Lung microvascular endothelial cell (primary cell): ENCODE measurements at regions not wholly inside any gene's neighbourhood (a gene's known extent, or its start where the extent isn't known, plus 50 kb on each side); places are given as distances from the start of the nearest gene placed in this dataset.

Source experiments
- DNase-seq, 2 donors: peaks; one replicate each; pipeline versions ENCODE4 v3.0.0 to v3.0.0-alpha.2; 2010; ENCODE audit warnings: low read depth in 2 of 2

GRCh38 chr14:101065696-101066694 lies 162.5 kb upstream of the RTL1 start:
- no peak for DNase-seq

DNA sequence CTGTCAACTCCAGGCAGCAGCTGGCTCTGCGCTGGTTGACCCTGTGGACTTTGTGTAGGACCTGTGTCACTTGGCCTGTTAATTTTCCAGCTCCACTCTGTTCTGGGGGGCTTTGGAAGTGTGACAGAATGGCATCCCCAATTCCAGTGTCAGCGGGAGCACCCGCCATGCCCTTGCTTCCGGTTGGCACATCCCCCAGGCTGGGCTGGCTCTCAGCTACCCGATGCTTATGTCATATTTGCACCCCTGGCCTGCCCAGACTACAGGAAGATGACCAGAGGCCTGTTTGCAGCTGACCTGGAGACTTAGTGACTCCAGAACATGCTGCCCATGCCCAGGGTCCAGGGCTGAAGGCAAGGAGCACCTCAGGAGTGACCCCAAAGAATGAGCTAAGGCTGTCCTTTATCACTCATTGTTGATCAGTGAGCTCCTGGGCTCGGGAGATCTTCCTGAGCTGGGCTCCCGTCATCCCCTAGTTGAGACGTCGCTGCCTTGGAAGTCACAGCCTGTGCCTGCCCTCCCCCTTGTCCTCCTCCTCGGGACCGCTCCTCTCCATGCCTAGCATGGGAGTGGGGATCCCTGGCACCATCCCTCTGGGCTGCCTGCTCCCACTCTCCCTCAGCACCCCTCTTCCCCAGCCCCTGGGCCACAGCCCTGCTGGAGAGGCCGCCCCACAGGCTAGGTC lies 163.4 kb upstream of the RTL1 start:
- DNase-seq: no peak

DNA sequence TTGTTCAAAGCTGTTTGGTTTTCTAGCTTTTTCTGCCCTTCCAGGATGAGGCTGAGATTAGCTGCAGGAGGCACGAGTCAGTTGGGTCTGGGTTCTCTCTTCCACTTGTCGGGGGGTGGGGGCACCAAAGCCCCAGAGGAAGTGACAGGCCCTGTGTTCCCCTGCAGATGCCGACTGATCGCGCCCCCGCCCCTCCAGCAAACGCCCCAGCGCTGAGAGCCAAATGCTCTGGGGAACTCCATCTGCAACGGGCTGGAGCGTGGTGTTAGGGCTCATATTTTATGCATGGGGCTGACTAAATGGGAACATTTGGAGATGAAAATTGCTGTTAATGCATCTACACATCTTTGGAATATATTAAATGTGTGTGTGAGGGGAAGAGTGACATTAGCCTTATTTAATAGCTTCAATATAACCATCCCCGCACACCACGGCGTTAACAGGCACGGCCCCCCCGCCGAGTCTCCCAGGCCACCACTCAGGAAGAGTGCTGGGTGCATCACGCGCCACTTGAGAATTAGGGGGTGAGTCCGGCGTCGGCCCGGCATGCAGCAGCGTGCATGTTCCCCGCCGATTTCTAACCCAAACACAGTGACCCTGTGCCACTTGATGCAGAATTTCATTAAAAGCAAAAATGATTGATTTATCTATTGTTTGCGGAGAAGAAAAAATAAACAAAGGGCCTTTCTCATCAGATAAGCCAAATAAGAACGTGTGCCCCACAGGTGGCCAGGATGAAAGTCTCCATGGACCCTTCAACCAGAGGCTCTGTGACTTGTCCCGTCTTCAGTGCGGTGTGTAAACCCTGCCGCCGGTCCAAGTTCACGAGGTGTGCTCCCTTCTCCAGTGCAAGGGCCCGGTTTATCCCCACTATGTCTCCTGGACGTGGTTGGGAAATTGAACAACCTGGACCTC lies 165.0 kb upstream of the RTL1 start:
- no peak for DNase-seq

DNA sequence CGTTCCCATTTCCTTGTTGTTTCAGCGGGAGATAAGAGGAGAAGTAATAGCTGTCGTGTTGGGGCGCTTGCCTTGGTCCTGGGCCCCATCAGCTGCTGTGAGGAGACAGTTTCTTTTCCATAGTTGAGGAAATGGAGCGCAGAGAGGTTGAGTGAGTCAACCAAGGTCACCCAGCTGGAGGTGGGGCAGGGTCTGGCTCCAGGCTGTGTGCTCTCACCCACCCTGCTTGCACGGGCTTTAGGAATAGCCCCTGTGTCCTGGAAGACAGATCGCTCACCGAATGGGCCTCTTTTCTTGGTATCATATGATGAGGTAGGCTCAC lies 165.7 kb upstream of the RTL1 start:
- peak in 1 of 2 donors; percentile 20 for DNase-seq

GRCh38 chr14:101069666-101070362 lies 166.3 kb upstream of the RTL1 start:
- DNase-seq: no peak

- no peak for DNase-seq
Observed at GRCh38 chr14:101070540-101071492, 167.3 kb upstream of the RTL1 start.

- no peak for DNase-seq
Observed at GRCh38 chr14:101071493-101071906, 168.0 kb upstream of the RTL1 start.

GRCh38 chr14:101072070-101072469 lies 168.5 kb upstream of the RTL1 start:
- no peak for DNase-seq

GRCh38 chr14:101072531-101072930 lies 169.0 kb upstream of the RTL1 start:
- no peak for DNase-seq

- peak; percentile 93 to 95 for DNase-seq
Observed at GRCh38 chr14:101072945-101073597, 169.5 kb upstream of the RTL1 start.

DNA sequence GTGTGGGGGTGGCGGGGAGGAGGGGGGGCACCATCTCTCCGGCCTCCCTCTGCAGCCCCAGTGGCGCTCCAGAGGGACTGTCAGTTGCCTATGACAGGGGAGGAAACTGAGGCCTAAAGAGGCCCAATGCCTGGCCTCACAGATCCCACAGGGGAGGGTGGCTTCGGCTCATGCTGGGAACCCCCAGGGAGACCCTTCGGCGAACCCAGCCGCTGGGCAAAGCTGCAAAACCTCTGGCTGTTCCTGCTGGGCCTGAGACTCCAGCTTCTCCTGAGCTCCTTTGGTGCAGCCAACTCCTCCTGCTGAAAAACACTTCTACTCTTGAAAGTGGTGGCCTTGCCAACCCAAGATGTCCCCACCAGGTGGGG lies 170.1 kb upstream of the RTL1 start:
- DNase-seq: no peak

DNA sequence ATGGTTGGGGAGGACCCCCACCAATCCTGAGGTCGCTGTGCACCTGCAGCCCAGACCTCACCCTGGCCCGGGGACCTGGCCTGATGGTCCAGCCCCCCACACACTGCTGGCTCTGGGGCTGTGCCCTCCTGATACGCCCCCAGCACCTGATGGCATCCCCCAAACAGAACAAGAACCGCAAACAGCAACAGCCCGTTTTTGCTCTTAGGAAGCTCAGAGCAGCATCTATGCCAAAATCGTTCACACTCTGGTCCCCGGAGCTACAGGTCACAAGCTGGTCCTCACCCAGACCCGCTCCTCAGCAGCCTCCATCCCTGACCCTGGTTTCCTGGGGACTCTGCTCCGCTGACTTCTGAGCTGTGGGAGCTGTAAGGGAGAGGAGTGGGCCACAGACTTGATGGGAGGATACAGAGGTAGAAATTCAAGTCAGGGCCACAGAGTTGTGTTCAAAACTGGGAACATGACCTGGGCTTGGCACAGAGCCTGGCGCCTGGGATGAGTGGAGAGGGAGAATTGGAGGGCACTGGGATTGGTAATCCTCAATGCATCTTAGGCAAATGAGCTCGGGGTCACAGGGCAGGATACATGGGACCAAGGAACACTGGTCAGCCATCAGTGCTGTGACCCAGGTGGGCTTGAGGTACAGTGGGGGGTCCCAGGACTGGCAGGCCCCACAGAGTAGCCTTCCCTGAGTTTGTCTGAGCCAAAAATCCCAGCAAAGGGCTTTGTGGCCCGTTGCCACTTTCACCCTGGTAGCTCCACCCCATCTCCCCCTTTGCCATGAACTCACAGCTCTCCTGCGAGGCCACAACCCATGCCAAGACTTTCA lies 170.9 kb upstream of the RTL1 start:
- DNase-seq: no peak

GRCh38 chr14:101075025-101075800 lies 171.7 kb upstream of the RTL1 start:
- no peak for DNase-seq

DNA sequence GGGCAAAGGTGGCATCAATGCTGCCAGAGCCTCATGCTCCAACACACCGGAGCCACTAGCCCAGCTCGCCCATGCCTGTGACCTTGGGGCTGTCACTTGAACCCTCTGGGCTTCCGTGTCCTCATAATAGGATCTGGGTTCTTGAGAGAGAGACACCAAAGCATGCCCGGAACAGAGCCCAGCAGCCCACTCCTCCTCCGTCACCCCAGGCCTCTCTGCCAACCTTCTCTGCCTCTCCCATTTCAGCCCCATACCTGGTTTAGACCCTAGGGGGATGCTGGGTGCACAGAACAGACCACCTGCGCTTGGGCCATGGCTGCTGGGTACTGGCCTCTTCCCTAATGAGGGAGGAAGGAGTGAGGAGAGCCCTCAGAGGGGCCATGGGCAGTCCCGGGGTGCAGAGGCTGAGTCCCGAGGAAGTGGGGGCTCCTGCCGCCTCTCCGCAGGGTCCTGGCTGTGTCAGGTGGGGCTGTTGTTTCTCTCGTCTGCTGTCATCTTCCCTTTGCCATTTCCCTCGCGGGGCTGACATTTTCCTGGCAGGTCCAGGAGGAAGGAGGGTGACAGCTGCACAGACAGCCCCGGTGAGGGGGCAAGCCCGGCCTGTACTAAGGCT lies 172.4 kb upstream of the RTL1 start:
- peak in 1 of 2 donors; percentile 11 for DNase-seq

DNA sequence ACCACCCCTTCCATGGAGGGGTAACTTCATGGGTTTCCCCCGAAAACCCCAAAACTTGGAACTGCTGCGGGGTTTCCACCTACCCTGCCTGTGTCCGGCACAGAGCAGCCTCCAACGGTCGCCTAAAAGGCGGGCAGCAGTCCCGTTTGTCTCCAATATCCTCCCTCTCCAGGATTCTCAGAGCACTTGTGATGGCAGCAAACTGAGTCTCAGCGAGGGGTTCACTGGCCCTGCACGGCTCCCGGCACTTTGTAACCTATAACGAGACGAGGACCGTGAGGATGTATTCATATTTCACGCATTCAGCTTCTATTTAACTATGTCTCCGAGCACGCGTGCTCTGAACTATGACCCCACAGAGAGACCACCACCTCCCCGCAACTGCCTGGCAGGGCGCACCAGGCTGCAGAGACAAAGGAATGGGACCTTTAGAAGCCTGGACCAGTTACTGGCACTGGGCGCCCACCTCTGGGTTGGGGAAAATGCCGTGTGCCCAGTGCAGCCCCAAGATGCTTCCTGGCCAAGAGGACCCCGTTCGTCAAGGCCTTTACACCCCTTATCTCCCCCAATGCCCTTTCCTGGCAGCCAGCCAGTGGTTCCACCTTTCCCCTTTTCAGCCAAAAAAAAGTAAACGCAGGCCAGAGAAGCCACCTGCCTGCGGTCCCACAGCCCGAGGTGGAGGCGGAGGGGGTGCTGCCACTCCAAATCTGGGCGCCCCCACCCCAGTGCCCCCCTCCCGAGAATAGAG lies 173.1 kb upstream of the RTL1 start:
- DNase-seq: no peak

GRCh38 chr14:101077481-101078074 lies 174.1 kb upstream of the RTL1 start:
- DNase-seq: peak in 1 of 2 donors; percentile 47
